ENCODE measurements at regions not wholly inside any gene's neighbourhood (a gene's known extent, or its start where the extent isn't known, plus 50 kb on each side); places are given as distances from the start of the nearest gene placed in this dataset.

GRCh38 chr12:30180602-30181001 lies 396.9 kb upstream of the TMTC1 start:
- no peak for TF ChIP-seq EZH2 (IDR thresholded peaks at IDR 0.05; ENCODE audit: borderline replicate concordance)
- TF ChIP-seq CTCF (IDR thresholded peaks at IDR 0.05; ENCODE audit: poor library complexity): no peak
- no peak for TF ChIP-seq EZH2phosphoT487 (IDR thresholded peaks at IDR 0.05; ENCODE audit: low read depth, severe bottlenecking, unreplicated experiment)
